OCI-LY1 (cell line): ENCODE measurements at regions not wholly inside any gene's neighbourhood (a gene's known extent, or its start where the extent isn't known, plus 50 kb on each side); places are given as distances from the start of the nearest gene placed in this dataset.

Experiments
- CTCF ChIP-seq: fragments of 200-600 bp; sonication (generic), shearing (Covaris generic); IDR thresholded peaks from 2 replicates; pipeline ENCODE4 v1.5.1; 2017; ENCODE audit warnings: mild to moderate bottlenecking, antibody characterized with exemption, low read length, moderate library complexity, mixed read lengths
- EZH2 ChIP-seq: fragments of 200-600 bp; sonication (generic), shearing (Covaris generic); IDR thresholded peaks from 2 replicates; pipeline ENCODE4 v1.8.0; 2017; ENCODE audit warnings: borderline replicate concordance, mixed run types, mild to moderate bottlenecking, antibody characterized with exemption, low read length, moderate library complexity, mixed read lengths

- TF ChIP-seq CTCF, result no peak
- no peak for TF ChIP-seq EZH2
Observed at GRCh38 chr1:106380772-106381171, 675.7 kb upstream of the PRMT6 start.
